ENCODE measurements at regions not wholly inside any gene's neighbourhood (a gene's known extent, or its start where the extent isn't known, plus 50 kb on each side); places are given as distances from the start of the nearest gene placed in this dataset.

DNA sequence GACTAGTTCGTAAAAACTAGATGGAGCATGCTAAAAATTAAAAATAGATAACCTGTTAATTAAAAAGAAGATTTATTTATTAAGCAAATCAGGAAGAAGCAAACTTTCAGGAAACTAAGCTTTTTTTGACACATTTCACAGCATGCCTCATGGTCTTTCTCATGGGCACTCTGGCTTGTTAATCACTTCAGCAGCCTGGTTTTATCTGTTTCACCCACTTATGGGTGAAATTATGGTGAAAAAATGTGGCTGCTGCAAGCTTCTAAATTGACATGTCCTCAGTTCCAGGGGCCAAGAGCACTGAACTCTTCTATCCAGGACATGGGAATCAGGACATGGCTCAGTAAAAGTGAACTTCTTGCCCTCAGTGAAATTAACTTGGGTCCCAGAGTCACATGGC lies 468.6 kb upstream of the SYT1 start:
- TF ChIP-seq, protein P1, sequence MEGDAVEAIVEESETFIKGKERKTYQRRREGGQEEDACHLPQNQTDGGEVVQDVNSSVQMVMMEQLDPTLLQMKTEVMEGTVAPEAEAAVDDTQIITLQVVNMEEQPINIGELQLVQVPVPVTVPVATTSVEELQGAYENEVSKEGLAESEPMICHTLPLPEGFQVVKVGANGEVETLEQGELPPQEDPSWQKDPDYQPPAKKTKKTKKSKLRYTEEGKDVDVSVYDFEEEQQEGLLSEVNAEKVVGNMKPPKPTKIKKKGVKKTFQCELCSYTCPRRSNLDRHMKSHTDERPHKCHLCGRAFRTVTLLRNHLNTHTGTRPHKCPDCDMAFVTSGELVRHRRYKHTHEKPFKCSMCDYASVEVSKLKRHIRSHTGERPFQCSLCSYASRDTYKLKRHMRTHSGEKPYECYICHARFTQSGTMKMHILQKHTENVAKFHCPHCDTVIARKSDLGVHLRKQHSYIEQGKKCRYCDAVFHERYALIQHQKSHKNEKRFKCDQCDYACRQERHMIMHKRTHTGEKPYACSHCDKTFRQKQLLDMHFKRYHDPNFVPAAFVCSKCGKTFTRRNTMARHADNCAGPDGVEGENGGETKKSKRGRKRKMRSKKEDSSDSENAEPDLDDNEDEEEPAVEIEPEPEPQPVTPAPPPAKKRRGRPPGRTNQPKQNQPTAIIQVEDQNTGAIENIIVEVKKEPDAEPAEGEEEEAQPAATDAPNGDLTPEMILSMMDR (IDR thresholded peaks at IDR 0.05; ENCODE audit: low read length), result no peak
- TF ChIP-seq EZH2 (optimal IDR thresholded peaks at IDR 0.05; ENCODE audit: low read depth, low read length), result no peak
